Stimulated activated CD4-positive, alpha-beta T cell treated with anti-CD3 and anti-CD28 coated beads, Interleukin-12 subunit alpha, Interleukin-12 subunit beta, amount 100 ng/mL, for 24 hours (primary cell): ENCODE measurements at regions not wholly inside any gene's neighbourhood (a gene's known extent, or its start where the extent isn't known, plus 50 kb on each side); places are given as distances from the start of the nearest gene placed in this dataset.

Experiments used
- DNase-seq, 2 experiments: peaks; one replicate each; pipeline ENCODE4 v3.0.0-alpha.2; 2020; ENCODE audit warnings: low read depth in 2 of 2

DNA sequence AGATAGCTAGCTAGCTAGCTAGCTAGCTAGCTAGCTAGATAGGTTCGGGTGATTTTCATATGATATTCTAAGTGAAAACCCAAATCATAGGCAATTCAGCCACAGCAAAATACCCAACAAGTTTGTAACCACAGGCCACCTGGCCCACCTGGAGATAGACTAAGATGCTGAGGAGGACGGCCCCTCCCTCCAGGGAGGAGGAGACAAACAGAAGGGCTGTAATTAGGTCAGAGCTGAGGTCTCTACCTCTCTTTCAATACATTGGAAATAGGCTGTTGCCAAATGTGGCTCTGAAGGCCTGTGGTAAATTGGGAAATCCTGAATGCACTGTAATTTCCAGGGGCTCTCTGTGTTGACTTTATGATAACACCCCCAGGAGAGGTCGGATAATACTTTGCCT lies 382.2 kb downstream of the FGF9 start:
- no peak for DNase-seq

GRCh38 chr13:22055259-22055658 lies 384.4 kb downstream of the FGF9 start:
- DNase-seq, result no peak

- DNase-seq, result no peak
Measured at GRCh38 chr13:22060187-22060586, 389.3 kb downstream of the FGF9 start.

GRCh38 chr13:22061371-22061805 lies 390.5 kb downstream of the FGF9 start:
- DNase-seq, result peak; percentile 37

- DNase-seq, result no peak
Measured at GRCh38 chr13:22061806-22062391, 391.0 kb downstream of the FGF9 start.

GRCh38 chr13:22062478-22063205 lies 391.8 kb downstream of the FGF9 start:
- DNase-seq, result no peak

DNA sequence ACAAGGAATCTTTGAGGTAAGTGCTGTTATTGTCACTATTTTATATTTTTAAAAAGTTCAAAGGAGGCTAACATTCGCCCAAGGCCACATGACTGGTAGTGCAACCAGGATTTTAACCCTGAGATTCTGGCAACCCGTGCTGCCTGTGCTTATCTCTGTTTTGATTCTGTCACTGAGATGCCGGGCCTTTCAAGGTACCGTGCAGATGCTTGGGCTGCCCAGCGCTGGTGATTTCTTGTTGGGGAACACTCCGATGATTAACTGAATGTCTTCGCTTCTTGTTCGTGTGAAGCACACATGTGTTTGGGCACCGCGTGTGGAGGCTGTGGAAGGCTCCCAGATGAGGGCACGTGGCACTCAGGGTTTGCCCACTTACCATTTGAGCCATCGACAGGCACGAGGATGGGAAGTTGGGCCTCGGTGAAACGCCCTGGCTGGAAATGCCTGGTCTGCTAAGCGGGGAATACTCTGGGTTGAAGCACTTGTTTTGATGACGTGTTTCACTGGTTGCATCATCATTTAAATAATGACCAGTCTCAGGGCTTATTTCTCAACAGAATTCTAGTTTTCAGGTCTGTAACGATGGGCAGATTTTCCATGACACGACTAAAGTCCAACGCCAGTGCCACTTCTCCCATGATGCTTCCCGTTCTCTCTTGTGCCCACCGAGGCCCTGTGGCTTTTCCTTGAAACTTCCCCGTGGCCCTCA lies 392.7 kb downstream of the FGF9 start:
- DNase-seq, result no peak

GRCh38 chr13:22064854-22065620 lies 394.2 kb downstream of the FGF9 start:
- no peak for DNase-seq

DNA sequence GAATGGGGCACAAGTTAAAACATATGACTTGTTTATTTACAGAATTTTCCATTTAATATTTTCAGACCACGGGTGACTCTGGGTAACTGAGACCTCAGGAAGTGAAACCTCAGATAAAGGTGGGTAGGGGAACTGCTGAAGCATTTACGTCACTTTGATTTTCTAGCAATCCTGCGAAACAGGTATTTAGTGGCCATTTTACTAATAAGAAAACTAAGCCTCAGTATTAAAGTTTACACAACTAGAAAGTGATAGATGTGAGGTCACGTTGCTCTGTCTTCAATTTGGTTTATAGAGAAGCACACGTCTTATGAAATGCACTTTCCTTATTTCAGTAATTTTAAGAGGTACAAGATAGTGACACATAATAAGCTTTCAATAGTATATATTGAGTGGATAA lies 402.8 kb downstream of the FGF9 start:
- no peak for DNase-seq

- no peak for DNase-seq
Measured at GRCh38 chr13:22074403-22074802, 403.5 kb downstream of the FGF9 start.

DNA sequence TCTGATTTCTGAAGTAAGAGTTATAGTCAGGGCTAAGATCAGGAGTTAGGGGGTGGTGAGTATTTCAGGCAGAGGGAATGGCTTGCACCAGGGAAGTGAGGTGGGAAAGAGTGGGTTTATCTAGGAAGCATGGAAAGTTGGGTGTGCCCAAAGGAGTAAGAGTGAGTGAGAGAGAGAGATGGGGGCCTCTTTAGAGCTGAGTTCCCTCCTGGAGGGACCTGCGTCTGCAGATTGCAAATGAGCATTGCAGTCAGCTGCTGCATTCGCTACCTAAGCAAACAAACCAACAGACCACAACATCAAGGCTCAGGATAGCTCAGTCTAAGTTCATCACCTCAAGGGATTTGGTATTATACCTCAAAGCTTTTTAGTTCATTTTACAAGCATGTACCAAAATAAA lies 405.8 kb downstream of the FGF9 start:
- DNase-seq, result no peak

- DNase-seq, result no peak
Measured at GRCh38 chr13:22077205-22077683, 406.4 kb downstream of the FGF9 start.

- no peak for DNase-seq
Measured at GRCh38 chr13:22077764-22078163, 406.9 kb downstream of the FGF9 start.

GRCh38 chr13:22079961-22080360 lies 409.1 kb downstream of the FGF9 start:
- no peak for DNase-seq

GRCh38 chr13:22080832-22081231 lies 410.0 kb downstream of the FGF9 start:
- DNase-seq, result no peak

DNA sequence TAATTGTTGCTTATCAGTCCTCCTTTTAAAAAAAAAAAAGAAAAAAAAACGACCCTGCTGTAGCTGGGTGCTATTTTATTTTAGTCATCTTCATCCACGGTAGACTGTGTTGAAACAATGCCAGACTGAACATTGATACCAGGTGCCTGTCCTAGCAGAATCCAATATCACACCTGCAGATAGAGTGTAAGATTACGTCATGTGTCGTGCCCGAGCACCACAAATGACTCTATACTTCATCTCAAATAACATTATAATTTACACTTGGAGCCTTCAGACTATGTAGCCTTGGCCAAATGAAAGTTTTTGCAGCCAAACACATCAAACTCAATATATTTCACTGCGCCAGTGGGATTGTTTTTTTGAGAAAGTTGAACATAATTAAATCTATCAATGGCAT lies 410.6 kb downstream of the FGF9 start:
- no peak for DNase-seq

- no peak for DNase-seq
Measured at GRCh38 chr13:22082030-22082429, 411.2 kb downstream of the FGF9 start.

- no peak for DNase-seq
Measured at GRCh38 chr13:22082437-22083100, 411.7 kb downstream of the FGF9 start.

DNA sequence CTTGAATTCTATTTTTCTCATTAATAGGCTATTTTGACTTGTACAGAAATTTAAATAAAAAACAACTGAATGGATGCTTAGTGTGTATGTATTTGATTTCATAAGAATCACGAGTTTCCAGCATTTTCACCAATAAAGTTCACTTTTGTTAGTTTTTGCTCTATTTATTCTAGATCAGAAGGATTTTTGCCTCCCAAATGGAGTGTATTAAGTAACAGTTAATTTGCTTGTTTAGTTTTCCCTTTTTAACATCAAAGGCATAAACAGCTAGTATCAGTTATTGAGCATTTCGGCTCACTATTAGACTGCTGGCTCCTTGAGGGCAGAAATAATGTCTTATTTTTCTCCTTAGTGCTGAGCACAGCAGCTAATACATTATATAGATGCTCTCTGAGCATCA lies 414.1 kb downstream of the FGF9 start:
- no peak for DNase-seq

DNA sequence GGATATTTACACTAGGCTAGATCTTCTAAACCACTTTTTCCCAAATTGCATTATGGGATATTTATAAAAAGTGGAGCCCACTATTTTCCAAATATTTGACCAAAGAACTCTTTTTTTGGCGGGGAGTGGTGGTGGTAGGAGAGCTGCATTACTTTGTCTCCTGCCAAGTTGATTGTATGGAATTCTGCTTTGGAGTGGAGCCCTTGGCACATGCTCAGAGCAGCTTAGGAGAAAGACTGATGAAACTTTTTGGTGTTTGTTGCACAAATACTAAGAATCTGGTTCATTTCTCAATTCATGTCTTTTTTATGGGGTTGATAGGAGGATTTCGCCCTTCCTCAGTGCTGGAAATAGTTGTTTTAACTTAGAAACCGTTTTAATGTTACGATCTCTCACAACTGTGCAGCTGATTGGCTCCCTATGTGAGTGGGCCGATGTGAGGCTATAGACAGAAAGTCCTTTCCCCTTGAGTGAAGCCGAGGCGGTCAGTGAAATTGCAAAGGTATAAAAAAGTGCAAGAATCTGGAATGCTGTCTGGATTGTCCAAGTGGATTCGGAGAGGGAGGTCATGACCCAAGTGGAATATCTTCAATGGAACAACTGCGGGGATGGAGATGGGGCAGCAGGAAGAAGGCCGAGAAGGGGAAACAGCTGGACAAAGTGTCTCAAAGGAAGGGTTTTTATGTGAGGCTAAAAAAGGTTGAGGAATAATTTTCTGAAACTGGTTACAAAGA lies 415.9 kb downstream of the FGF9 start:
- no peak for DNase-seq

DNA sequence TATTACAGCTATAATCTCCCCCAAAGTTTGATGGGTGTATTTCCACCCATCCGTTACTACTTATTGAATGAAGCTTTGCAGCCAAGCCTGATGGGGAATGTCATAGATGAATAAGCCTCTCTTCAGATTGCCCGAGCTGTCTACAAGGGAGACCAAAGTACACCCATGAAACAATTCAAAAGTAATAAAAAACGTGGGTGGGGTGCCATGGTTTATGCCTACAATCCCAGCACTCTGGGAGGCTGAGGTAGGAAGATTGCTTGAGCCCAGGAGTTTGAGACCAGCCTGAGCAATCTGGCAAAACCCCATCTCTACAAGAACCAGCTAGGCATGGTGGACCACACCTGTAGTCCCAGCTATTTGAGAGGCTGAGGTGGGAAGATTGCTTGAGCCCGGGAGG lies 419.2 kb downstream of the FGF9 start:
- DNase-seq, result no peak
